PFSK-1 (cell line): ENCODE measurements at regions not wholly inside any gene's neighbourhood (a gene's known extent, or its start where the extent isn't known, plus 50 kb on each side); places are given as distances from the start of the nearest gene placed in this dataset.

Experiments
- FOXP2 ChIP-seq: optimal IDR thresholded peaks from 2 replicates; pipeline ENCODE3; 2011; ENCODE audit warnings: borderline replicate concordance, control low read depth, inconsistent platforms; ENCODE audit not compliant: insufficient read depth; ENCODE audit errors: extremely low read length, extremely low read depth
- POLR2AphosphoS5 ChIP-seq: IDR thresholded peaks from 2 replicates; pipeline ENCODE4 v1.6.1; 2012; ENCODE audit warnings: low read depth, mild to moderate bottlenecking, control low read depth, low read length, moderate library complexity
- SIN3A ChIP-seq: IDR thresholded peaks from 2 replicates; pipeline ENCODE4 v1.6.1; 2012; ENCODE audit warnings: mild to moderate bottlenecking, low read length, moderate library complexity, borderline replicate concordance; ENCODE audit not compliant: insufficient read depth
- TF ChIP-seq, protein P1 (sequence below), 2 experiments: IDR thresholded peaks; 2 replicates each; pipeline versions ENCODE4 v1.6.1 to v1.8.0; 2011 to 2012; ENCODE audit warnings: low read depth in 2 of 2, low read length in 2 of 2, control low read depth in 1 of 2, inconsistent platforms in 1 of 2, mild to moderate bottlenecking in 1 of 2, moderate library complexity in 1 of 2; ENCODE audit not compliant: insufficient read depth in 1 of 2

DNA sequence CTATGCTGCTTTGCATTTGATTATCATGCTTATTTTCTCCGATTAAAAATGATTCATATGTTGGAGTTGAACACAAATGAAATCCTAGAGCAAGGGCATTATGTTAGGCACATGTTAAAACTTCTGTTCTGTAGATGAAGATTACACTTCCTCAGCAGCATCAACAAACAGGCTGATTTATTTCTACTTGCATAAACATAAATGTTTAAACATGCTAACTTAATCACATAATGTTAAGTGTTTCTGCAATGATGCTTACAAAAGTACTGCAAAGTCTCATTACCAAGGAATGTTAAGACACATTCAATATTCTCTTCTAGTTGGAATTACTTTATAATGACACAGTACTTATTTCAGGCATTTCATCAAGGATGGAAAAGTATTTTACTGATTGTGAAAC lies 770.8 kb downstream of the ANKRD7 start:
- TF ChIP-seq, protein P1, sequence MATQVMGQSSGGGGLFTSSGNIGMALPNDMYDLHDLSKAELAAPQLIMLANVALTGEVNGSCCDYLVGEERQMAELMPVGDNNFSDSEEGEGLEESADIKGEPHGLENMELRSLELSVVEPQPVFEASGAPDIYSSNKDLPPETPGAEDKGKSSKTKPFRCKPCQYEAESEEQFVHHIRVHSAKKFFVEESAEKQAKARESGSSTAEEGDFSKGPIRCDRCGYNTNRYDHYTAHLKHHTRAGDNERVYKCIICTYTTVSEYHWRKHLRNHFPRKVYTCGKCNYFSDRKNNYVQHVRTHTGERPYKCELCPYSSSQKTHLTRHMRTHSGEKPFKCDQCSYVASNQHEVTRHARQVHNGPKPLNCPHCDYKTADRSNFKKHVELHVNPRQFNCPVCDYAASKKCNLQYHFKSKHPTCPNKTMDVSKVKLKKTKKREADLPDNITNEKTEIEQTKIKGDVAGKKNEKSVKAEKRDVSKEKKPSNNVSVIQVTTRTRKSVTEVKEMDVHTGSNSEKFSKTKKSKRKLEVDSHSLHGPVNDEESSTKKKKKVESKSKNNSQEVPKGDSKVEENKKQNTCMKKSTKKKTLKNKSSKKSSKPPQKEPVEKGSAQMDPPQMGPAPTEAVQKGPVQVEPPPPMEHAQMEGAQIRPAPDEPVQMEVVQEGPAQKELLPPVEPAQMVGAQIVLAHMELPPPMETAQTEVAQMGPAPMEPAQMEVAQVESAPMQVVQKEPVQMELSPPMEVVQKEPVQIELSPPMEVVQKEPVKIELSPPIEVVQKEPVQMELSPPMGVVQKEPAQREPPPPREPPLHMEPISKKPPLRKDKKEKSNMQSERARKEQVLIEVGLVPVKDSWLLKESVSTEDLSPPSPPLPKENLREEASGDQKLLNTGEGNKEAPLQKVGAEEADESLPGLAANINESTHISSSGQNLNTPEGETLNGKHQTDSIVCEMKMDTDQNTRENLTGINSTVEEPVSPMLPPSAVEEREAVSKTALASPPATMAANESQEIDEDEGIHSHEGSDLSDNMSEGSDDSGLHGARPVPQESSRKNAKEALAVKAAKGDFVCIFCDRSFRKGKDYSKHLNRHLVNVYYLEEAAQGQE (IDR thresholded peaks at IDR 0.05; ENCODE audit: insufficient read depth in 1 of 2, low read depth in 2 of 2, low read length in 2 of 2): no peak
- no peak for TF ChIP-seq POLR2AphosphoS5
- TF ChIP-seq SIN3A: no peak
- TF ChIP-seq FOXP2: no peak
